ENCODE measurements at regions not wholly inside any gene's neighbourhood (a gene's known extent, or its start where the extent isn't known, plus 50 kb on each side); places are given as distances from the start of the nearest gene placed in this dataset.

DNA sequence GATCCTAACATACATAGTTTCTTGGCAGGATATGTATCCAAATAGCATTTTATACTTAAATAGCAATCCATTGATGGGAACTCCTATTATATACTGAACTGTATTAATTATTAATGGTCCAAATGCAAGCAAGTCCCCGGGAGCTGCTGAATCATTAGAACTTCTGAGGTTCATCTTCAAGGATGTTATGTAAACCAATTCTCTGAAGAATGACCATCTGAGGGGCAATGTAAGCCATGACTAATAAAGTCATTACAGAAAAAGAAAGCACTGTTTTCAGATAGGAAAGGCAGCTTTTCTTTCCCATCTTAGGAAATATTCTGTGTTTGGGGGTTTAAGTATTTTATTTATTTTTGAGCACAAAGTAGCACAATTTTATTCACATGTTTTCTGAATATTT is 166.1 kb upstream of the SLC16A7 start:
- TF ChIP-seq POLR2A (IDR thresholded peaks at IDR 0.05; ENCODE audit: low read depth, low read length): no peak
- no peak for TF ChIP-seq POLR2AphosphoS5 (IDR thresholded peaks at IDR 0.05; ENCODE audit: low read depth, low read length)
